GM20000 (cell line): ENCODE measurements at regions not wholly inside any gene's neighbourhood (a gene's known extent, or its start where the extent isn't known, plus 50 kb on each side); places are given as distances from the start of the nearest gene placed in this dataset.

Experiments used
- DNase-seq: peaks from one replicate; pipeline ENCODE4 v3.0.0; 2012; ENCODE audit warnings: low spot score
- TF ChIP-seq, protein P1 (sequence below): IDR thresholded peaks from 2 replicates; pipeline ENCODE4 v1.5.1; 2012; ENCODE audit warnings: mild to moderate bottlenecking, control low read depth; ENCODE audit errors: extremely low read depth, missing control alignments

DNA sequence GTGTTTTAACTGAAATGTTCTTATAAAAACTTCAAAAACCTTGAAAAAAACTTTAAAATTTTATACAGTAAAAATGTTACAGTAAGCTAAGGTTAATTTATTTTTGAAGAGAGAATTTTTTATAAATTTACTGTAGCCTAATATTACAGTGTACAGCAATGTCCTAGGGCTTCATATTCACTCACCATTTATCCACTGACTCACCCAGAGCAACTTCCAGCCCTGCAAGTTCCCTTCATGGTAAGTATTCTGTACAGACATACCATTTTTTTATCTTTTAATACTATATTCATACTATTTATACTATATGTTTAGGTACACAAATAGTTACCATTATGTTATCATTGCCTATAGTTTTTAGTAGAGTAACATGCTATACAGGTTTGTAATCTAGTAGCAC is 396.7 kb upstream of the MMADHC start:
- TF ChIP-seq, protein P1, sequence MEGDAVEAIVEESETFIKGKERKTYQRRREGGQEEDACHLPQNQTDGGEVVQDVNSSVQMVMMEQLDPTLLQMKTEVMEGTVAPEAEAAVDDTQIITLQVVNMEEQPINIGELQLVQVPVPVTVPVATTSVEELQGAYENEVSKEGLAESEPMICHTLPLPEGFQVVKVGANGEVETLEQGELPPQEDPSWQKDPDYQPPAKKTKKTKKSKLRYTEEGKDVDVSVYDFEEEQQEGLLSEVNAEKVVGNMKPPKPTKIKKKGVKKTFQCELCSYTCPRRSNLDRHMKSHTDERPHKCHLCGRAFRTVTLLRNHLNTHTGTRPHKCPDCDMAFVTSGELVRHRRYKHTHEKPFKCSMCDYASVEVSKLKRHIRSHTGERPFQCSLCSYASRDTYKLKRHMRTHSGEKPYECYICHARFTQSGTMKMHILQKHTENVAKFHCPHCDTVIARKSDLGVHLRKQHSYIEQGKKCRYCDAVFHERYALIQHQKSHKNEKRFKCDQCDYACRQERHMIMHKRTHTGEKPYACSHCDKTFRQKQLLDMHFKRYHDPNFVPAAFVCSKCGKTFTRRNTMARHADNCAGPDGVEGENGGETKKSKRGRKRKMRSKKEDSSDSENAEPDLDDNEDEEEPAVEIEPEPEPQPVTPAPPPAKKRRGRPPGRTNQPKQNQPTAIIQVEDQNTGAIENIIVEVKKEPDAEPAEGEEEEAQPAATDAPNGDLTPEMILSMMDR = no peak

DNA sequence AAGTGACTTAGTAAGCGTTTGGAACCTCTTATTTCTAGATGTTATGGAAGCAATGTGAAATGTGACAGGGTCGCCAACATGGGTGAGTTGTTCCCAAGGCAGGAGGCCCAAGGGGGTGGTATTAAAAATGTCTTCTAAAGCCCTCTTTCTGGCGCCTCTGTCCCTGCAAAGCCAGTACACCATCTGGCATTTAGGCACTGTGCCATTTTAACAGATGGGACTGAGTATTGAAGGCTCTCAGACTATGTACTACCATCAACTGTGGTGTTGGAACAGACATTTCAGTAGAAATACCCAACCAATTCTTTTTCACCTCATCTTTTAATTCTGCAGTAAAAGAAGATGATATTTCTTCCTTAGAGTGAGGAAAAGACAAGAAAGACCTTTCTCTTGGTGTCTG is 384.5 kb upstream of the MMADHC start:
- TF ChIP-seq, protein P1 = no peak
- no peak for DNase-seq

More for the DNA sequence above, 396.7 kb upstream of the MMADHC start:
- no peak for DNase-seq

DNA sequence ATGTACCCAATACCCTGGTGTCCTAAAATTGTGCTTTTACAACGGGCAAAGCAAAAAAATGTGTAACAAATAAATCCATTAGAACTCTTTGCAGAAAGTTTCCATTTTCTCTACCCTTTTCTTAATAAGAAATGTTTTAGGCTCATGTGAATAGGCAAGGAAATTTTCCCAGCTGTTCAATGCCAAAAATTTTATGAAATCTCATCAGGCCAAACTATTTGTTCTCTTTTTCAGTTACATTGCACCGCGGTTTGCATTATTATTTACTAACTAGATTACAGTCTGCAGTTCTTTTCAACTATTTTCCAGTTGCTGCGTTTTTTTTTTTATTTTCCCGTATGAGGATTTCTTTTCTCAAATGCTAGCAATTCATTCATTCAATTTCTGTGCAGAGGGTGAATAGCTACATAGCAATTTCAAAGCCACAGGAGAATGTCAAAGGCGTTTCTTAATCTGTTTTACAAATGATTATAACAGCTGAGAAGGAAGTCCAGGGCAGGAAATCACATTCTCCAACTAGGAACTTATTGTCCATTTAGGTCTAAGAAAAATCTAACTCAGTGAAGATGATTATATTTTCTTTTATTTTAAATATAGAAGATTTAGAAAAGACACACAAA is 367.5 kb upstream of the MMADHC start:
- no peak for DNase-seq
- TF ChIP-seq, protein P1 = no peak

DNA sequence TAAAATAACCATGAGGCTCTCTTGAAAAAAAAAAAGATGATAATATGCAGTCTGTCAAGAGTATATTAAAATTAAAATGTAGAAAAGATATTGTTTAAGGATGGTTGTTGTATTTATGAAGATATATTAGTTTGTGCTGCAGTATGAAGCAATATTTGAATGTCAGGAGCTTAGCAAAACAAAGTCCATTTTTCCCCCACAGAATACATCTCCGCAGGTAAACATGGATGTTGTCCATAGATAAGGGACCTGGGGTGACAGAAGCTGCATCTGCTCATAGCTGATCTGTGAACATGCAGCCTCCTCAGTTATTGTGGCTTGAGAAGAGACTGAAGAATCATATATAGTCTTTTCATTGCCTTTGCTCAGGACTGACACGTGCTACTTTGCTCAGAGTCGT is 366.1 kb upstream of the MMADHC start:
- no peak for DNase-seq
- TF ChIP-seq, protein P1 = no peak

DNA sequence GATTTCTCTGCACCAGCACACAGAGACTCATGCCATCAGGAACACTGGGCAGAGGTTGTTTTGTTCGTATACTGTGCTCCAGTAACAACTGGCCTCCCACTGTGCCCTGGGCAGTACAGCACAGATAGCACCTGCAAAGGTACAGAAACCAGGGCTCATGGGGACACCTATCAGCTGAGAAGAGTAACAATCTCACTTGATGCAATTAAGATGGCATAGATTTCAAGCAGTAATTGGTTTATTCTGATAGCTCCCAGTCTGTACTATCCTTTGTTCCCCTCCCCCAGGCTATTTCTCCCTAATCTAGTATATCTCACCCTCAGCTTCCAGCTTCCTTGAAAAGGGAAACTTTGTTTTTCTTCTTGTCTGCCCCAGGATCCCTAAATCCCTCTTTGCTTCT is 343.9 kb upstream of the MMADHC start:
- DNase-seq = no peak
- TF ChIP-seq, protein P1 = no peak

DNA sequence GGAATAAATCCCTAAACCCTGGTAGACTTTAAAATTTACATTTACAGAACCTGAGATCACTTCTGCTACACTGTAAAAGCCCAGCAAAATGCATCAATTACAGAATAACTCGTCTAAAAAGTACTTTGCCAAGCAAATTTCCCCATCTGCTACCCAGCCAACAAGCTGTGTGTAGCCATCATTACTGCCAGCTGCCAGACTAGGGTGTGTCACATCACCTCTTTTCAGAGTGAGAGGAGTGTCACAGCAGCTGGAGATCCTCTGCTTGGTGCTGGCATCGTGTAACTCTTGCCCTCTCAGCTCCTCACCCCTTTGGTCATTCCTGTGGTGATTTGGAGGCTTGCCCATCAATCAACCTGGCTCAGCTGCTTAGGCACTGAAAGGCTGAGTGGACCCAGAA is 340.4 kb upstream of the MMADHC start:
- TF ChIP-seq, protein P1 = no peak
- no peak for DNase-seq

DNA sequence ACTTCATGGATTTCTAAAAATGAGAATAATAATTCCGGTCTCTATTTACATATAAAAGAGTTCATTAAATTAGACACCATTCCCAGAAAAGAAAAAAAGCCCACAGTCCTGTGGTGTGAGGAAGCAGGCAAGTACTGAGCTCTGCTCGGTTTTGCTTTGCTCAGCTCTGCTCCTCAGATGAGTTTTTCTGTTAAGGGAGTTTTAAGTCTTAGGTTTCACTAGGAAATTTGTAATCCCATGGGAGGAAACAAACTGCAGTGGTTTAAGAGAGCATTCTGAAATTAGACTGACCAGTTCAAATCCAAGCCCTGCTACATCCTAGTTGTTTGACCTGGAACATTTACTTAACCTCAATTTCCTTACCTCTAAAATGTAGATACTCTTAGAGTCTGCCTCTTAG is 338.6 kb upstream of the MMADHC start:
- TF ChIP-seq, protein P1 = no peak
- DNase-seq = no peak
